CD4-positive, CD25-positive, alpha-beta regulatory T cell (primary cell): ENCODE measurements at regions not wholly inside any gene's neighbourhood (a gene's known extent, or its start where the extent isn't known, plus 50 kb on each side); places are given as distances from the start of the nearest gene placed in this dataset.

ENCODE experiments used
- ATAC-seq, 2 donors: fragments of 150-1000 bp; cut with Tn5 transposase; one replicate each; pipeline ENCODE4 v1.10.0; 2021; ENCODE audit warnings: low read depth in 2 of 2, moderate number of reproducible peaks in 2 of 2, moderate library complexity in 1 of 2
- DNase-seq, 3 donors: peaks; one replicate each; pipeline versions ENCODE4 v3.0.0 to v3.0.0-alpha.2; 2012 to 2022; ENCODE audit warnings: mixed read lengths in 1 of 3
- H3K27ac ChIP-seq: one replicate; pipeline ENCODE4 v1.7.0; 2013; ENCODE audit warnings: mild to moderate bottlenecking, low read length; ENCODE audit not compliant: insufficient read depth, poor library complexity, severe bottlenecking
- H3K27me3 ChIP-seq: one replicate; pipeline ENCODE4 v1.7.0; 2013; ENCODE audit warnings: low read length; ENCODE audit not compliant: control insufficient read depth, insufficient read depth
- H3K36me3 ChIP-seq: one replicate; pipeline ENCODE4 v1.7.0; 2013; ENCODE audit warnings: mild to moderate bottlenecking, low read length, moderate library complexity; ENCODE audit not compliant: control insufficient read depth, insufficient read depth
- H3K4me1 ChIP-seq: 2 replicates; pipeline ENCODE4 v1.7.0; 2013; ENCODE audit warnings: mild to moderate bottlenecking, low read length; ENCODE audit not compliant: insufficient read depth, control insufficient read depth, poor library complexity, severe bottlenecking
- H3K4me3 ChIP-seq: one replicate; pipeline ENCODE4 v1.7.0; 2013; ENCODE audit warnings: low read depth, mild to moderate bottlenecking, low read length, moderate library complexity
- H3K9me3 ChIP-seq, 2 experiments: 1 replicate in 1 of 2; 2 replicates in 1 of 2; pipeline ENCODE4 v1.7.0; 2013; ENCODE audit warnings: low read length in 2 of 2, mild to moderate bottlenecking in 1 of 2, moderate library complexity in 1 of 2; ENCODE audit not compliant: control insufficient read depth in 2 of 2
- H3K27ac Mint-ChIP-seq, 3 donors: one replicate each; pipeline ENCODE4 v1.8.0; 2020 to 2022; ENCODE audit warnings: mild to moderate bottlenecking in 3 of 3, mixed read lengths in 3 of 3, moderate library complexity in 2 of 3
- H3K27me3 Mint-ChIP-seq: one replicate; pipeline ENCODE4 v1.8.0; 2022; ENCODE audit warnings: mild to moderate bottlenecking, mixed read lengths
- H3K36me3 Mint-ChIP-seq: one replicate; pipeline ENCODE4 v1.8.0; 2020; ENCODE audit warnings: mixed read lengths
- H3K4me1 Mint-ChIP-seq, 4 donors: one replicate each; pipeline ENCODE4 v1.8.0; 2020 to 2022; ENCODE audit warnings: mixed read lengths in 4 of 4, mild to moderate bottlenecking in 1 of 4
- H3K4me3 Mint-ChIP-seq, 4 donors: one replicate each; pipeline ENCODE4 v1.8.0; 2020 to 2022; ENCODE audit warnings: mild to moderate bottlenecking in 4 of 4, mixed read lengths in 4 of 4, moderate library complexity in 3 of 4
- H3K9me3 Mint-ChIP-seq, 7 donors: one replicate each; pipeline ENCODE4 v1.8.0; 2020 to 2022; ENCODE audit warnings: mixed read lengths in 7 of 7, mild to moderate bottlenecking in 3 of 7, moderate library complexity in 2 of 7

- Histone ChIP-seq H3K27me3 (peaks cover 4% of the 10 kb centered on the region), H3K27ac (no peak overlapping the region), H3K4me3 (no peak overlapping the region), H3K36me3 (no peaks in the 10 kb centered on the region), H3K4me1 (no peaks in the 10 kb centered on the region), H3K9me3 (no peaks in the 10 kb centered on the region)
- ATAC-seq: no peak
- no peak for DNase-seq
- H3K4me1 Mint-ChIP-seq: no peaks in the 10 kb centered on the region
- H3K9me3 Mint-ChIP-seq: peaks cover 0 to 4% (median 2%) of the 10 kb centered on the region in 7 donors
- H3K27ac Mint-ChIP-seq: no peak overlapping the region
- no peaks in the 10 kb centered on the region for H3K27me3 Mint-ChIP-seq
- H3K36me3 Mint-ChIP-seq: no peaks in the 10 kb centered on the region
- no peak overlapping the region for H3K4me3 Mint-ChIP-seq
Measured at GRCh38 chr5:38749861-38750260, 96.0 kb upstream of the OSMR start.

- ATAC-seq (no peak), DNase-seq (no peak)
- no peaks in the 10 kb centered on the region for H3K4me1 ChIP-seq
- H3K27me3 Mint-ChIP-seq: peaks cover 6% of the 10 kb centered on the region
- H3K4me3 ChIP-seq: no peak overlapping the region
- no peaks in the 10 kb centered on the region for H3K4me1 Mint-ChIP-seq
- no peak overlapping the region for H3K27ac Mint-ChIP-seq
- H3K36me3 ChIP-seq: no peaks in the 10 kb centered on the region
- H3K27ac ChIP-seq: no peak overlapping the region
- H3K9me3 ChIP-seq: no peaks in the 10 kb centered on the region
- H3K4me3 Mint-ChIP-seq: no peak overlapping the region
- H3K36me3 Mint-ChIP-seq: no peaks in the 10 kb centered on the region
- peaks cover 0 to 4% (median 0%) of the 10 kb centered on the region in 7 donors for H3K9me3 Mint-ChIP-seq
- H3K27me3 ChIP-seq: peaks cover 4% of the 10 kb centered on the region
Measured at GRCh38 chr5:38751103-38751502, 94.7 kb upstream of the OSMR start.

GRCh38 chr5:38752012-38752536 is 93.7 kb upstream of the OSMR start:
- H3K4me3 Mint-ChIP-seq: no peak overlapping the region
- no peak overlapping the region for H3K4me3 ChIP-seq

GRCh38 chr5:38752622-38753021 is 93.2 kb upstream of the OSMR start:
- Histone ChIP-seq H3K4me3 (no peak overlapping the region), H3K4me1 (no peaks in the 10 kb centered on the region), H3K27me3 (no peaks in the 10 kb centered on the region), H3K9me3 (no peaks in the 10 kb centered on the region), H3K36me3 (no peaks in the 10 kb centered on the region), H3K27ac (no peak overlapping the region)
- Mint-ChIP-seq H3K4me3 (no peak overlapping the region), H3K27ac (no peak overlapping the region), H3K9me3 (peaks cover 0 to 2% (median 0%) of the 10 kb centered on the region in 7 donors), H3K36me3 (no peaks in the 10 kb centered on the region), H3K27me3 (peaks cover 10% of the 10 kb centered on the region), H3K4me1 (no peaks in the 10 kb centered on the region)
- DNase-seq (no peak), ATAC-seq (no peak)

More at GRCh38 chr5:38752012-38752536, 93.7 kb upstream of the OSMR start:
- H3K4me1 Mint-ChIP-seq: no peaks in the 10 kb centered on the region
- ATAC-seq (no peak), DNase-seq (no peak)
- Histone ChIP-seq H3K27ac (no peak overlapping the region), H3K36me3 (no peaks in the 10 kb centered on the region), H3K4me1 (no peaks in the 10 kb centered on the region), H3K27me3 (peaks cover 2% of the 10 kb centered on the region), H3K9me3 (no peaks in the 10 kb centered on the region)
- H3K36me3 Mint-ChIP-seq: no peaks in the 10 kb centered on the region
- H3K27me3 Mint-ChIP-seq: peaks cover 8% of the 10 kb centered on the region
- no peak overlapping the region for H3K27ac Mint-ChIP-seq
- H3K9me3 Mint-ChIP-seq: peaks cover 0 to 2% (median 0%) of the 10 kb centered on the region in 7 donors

- no peak for ATAC-seq
- no peaks in the 10 kb centered on the region for H3K4me1 Mint-ChIP-seq
- H3K27me3 Mint-ChIP-seq: peaks cover 10% of the 10 kb centered on the region
- DNase-seq: no peak
- H3K4me1 ChIP-seq: no peaks in the 10 kb centered on the region
- H3K27me3 ChIP-seq: no peaks in the 10 kb centered on the region
- no peak overlapping the region for H3K27ac ChIP-seq
- no peak overlapping the region for H3K4me3 Mint-ChIP-seq
- H3K9me3 Mint-ChIP-seq: peaks cover 0 to 2% (median 0%) of the 10 kb centered on the region in 7 donors
- H3K36me3 Mint-ChIP-seq: no peaks in the 10 kb centered on the region
- no peak overlapping the region for H3K4me3 ChIP-seq
- no peaks in the 10 kb centered on the region for H3K36me3 ChIP-seq
- no peaks in the 10 kb centered on the region for H3K9me3 ChIP-seq
- H3K27ac Mint-ChIP-seq: no peak overlapping the region
Measured at GRCh38 chr5:38753141-38753540, 92.7 kb upstream of the OSMR start.

- peaks cover 0 to 2% (median 0%) of the 10 kb centered on the region in 7 donors for H3K9me3 Mint-ChIP-seq
- Histone ChIP-seq H3K36me3 (no peaks in the 10 kb centered on the region), H3K9me3 (no peaks in the 10 kb centered on the region), H3K4me3 (no peak overlapping the region), H3K27me3 (no peaks in the 10 kb centered on the region), H3K4me1 (no peaks in the 10 kb centered on the region), H3K27ac (no peak overlapping the region)
- H3K4me1 Mint-ChIP-seq: no peaks in the 10 kb centered on the region
- DNase-seq: no peak
- peaks cover 10% of the 10 kb centered on the region for H3K27me3 Mint-ChIP-seq
- no peak for ATAC-seq
- no peaks in the 10 kb centered on the region for H3K36me3 Mint-ChIP-seq
- no peak overlapping the region for H3K27ac Mint-ChIP-seq
- H3K4me3 Mint-ChIP-seq: no peak overlapping the region
Measured at GRCh38 chr5:38753776-38754175, 92.0 kb upstream of the OSMR start.

- Mint-ChIP-seq H3K27ac (no peak overlapping the region), H3K36me3 (no peaks in the 10 kb centered on the region), H3K4me3 (no peak overlapping the region), H3K27me3 (peaks cover 15% of the 10 kb centered on the region), H3K9me3 (peaks cover 0 to 2% (median 0%) of the 10 kb centered on the region in 7 donors), H3K4me1 (no peaks in the 10 kb centered on the region)
- no peaks in the 10 kb centered on the region for H3K4me1 ChIP-seq
- H3K36me3 ChIP-seq: no peaks in the 10 kb centered on the region
- ATAC-seq (no peak), DNase-seq (no peak)
- no peak overlapping the region for H3K4me3 ChIP-seq
- H3K27ac ChIP-seq: no peak overlapping the region
- no peaks in the 10 kb centered on the region for H3K27me3 ChIP-seq
- H3K9me3 ChIP-seq: no peaks in the 10 kb centered on the region
Measured at GRCh38 chr5:38755181-38755580, 90.6 kb upstream of the OSMR start.

- peaks cover 0 to 2% (median 0%) of the 10 kb centered on the region in 7 donors for H3K9me3 Mint-ChIP-seq
- H3K9me3 ChIP-seq: no peaks in the 10 kb centered on the region
- no peaks in the 10 kb centered on the region for H3K4me1 Mint-ChIP-seq
- ATAC-seq (no peak), DNase-seq (no peak)
- no peaks in the 10 kb centered on the region for H3K36me3 Mint-ChIP-seq
- H3K27me3 ChIP-seq: no peaks in the 10 kb centered on the region
- peaks cover 15% of the 10 kb centered on the region for H3K27me3 Mint-ChIP-seq
- H3K4me1 ChIP-seq: no peaks in the 10 kb centered on the region
- no peak overlapping the region for H3K27ac ChIP-seq
- H3K27ac Mint-ChIP-seq: no peak overlapping the region
- no peaks in the 10 kb centered on the region for H3K36me3 ChIP-seq
- H3K4me3 Mint-ChIP-seq: no peak overlapping the region
- no peak overlapping the region for H3K4me3 ChIP-seq
Measured at GRCh38 chr5:38756068-38756467, 89.7 kb upstream of the OSMR start.
